ENCODE measurements at regions not wholly inside any gene's neighbourhood (a gene's known extent, or its start where the extent isn't known, plus 50 kb on each side); places are given as distances from the start of the nearest gene placed in this dataset.
"Not testable (repeated sequence)": the region's sequence is repeated elsewhere in the genome, so short reads cannot be mapped to it uniquely, and the experiment has no call there.

DNA sequence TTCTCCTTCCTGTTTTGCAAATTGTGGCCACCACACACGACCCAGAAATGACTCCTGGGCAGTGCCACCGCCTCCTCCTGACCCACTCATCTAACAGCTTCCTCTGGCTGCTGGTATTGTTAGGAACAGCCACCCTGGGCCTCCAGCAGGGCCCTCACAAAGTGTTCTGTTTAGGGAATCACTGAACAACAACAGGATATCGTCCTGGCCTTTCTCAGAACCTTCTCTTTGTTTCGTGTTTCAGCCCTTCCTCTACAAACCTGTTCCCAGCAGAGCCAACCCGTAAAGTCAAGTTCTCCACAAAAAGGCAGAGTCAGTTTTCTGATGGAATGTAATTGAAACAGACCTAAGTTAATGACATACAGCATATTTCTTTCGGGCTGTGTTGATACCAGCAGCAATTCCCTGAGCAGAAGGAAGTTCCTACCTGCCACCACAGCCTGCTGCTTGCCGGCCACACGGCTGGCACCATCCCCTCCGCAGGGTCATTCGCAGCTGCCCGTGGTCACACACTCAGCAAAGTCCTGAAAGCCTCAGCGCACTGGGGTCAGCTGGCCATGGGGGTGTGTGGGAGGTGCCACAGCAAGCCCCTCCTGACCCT lies 91.7 kb upstream of the PITRM1 start:
- no peak for DNase-seq (ENCODE audit: low spot score)

- DNase-seq (ENCODE audit: low spot score), result no peak
Measured at GRCh38 chr10:3263747-3264146, 91.2 kb upstream of the PITRM1 start.

DNA sequence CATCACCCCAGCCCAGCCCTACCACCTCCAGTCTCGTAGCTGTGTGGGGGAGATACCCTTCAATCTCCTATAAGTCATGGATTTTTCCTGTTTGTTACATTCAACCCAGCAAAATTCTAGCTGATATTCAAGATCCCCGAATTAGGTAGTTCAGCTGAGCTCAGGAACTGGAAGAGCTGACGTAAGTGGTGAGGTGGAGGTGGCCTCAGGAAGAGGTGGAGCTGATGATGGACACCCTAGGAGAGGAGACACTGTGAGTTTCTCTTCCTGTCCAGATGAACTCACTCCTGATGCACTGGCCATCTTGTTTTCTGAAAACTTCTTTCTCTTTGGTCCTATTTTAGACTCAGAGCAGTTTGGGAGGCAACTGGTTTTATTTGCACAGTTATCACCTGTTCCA lies 90.5 kb upstream of the PITRM1 start:
- DNase-seq (ENCODE audit: low spot score), result no peak

GRCh38 chr10:3261921-3262320 lies 89.3 kb upstream of the PITRM1 start:
- DNase-seq (ENCODE audit: low spot score), result no peak

- no peak for DNase-seq (ENCODE audit: low spot score)
Measured at GRCh38 chr10:3260066-3260834, 87.7 kb upstream of the PITRM1 start.

DNA sequence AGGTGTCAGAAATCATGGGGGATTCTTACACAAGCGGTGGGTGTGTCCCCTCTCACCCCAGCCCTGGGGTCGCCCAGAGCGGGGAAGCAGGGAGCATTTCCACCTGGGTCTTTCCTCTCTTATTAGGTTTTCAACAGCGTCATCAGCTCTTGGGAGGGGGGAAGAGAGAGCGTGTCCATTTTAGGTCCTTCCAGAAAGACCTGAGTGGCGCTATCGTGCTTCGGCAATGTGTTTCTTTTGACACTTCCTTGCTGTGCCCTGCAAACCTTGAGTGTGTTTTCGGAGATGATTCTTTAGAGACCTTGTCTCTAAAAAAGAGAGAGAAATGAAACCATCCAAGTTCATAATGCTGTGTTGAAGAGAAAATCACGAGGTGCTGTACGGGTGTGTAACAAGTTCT lies 86.9 kb upstream of the PITRM1 start:
- DNase-seq (ENCODE audit: low spot score), result no peak

GRCh38 chr10:3258394-3258793 lies 85.8 kb upstream of the PITRM1 start:
- DNase-seq (ENCODE audit: low spot score), result no peak

GRCh38 chr10:3255616-3256015 lies 83.0 kb upstream of the PITRM1 start:
- no peak for DNase-seq (ENCODE audit: low spot score)

DNA sequence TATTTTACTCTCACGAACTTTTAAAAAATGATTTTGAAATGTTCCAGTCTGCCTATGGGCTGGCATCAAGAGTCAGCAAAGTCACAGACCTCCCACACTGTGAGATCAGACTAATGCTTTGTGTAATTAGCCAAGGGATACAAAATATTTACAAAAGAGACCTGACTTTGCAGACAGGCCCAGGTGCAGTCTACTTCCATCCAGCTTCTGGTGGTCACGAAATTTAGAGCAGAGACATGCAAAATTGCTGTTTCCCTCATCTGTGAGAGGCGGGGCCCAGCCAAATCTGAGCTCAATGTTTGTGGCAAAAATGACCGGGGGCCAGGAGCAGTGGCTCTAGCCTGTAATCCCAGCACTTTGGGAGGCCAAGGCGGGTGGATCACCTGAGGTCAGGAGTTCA lies 82.5 kb upstream of the PITRM1 start:
- DNase-seq (ENCODE audit: low spot score), result no peak

GRCh38 chr10:3253974-3254373 lies 81.4 kb upstream of the PITRM1 start:
- not testable (repeated sequence) for DNase-seq (ENCODE audit: low spot score)

GRCh38 chr10:3251172-3251571 lies 78.6 kb upstream of the PITRM1 start:
- no peak for DNase-seq (ENCODE audit: low spot score)

- no peak for DNase-seq (ENCODE audit: low spot score)
Measured at GRCh38 chr10:3249307-3249889, 76.8 kb upstream of the PITRM1 start.

- peak; percentile 19 for DNase-seq (ENCODE audit: low spot score)
Measured at GRCh38 chr10:3248526-3249306, 76.1 kb upstream of the PITRM1 start.

DNA sequence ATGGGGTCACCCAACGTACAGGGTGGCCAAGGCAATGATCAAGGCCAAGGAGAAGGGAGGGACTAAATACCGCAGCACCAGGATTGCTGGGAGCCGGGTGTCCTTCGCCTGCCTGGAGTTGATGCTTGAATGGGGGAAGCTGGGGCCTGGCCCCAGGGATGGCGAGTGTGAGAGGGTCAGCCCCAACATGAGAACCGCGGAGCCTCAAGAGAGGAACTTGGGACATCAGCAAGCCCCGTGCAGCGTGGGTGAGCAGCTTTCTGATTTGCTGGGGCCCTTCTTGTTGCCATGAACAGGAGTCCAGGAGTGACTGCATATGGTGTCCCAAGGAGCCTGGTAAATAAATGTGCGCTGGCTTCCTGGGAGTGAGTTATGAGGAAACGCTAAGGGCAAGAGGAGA lies 72.8 kb upstream of the PITRM1 start:
- no peak for DNase-seq (ENCODE audit: low spot score)

DNA sequence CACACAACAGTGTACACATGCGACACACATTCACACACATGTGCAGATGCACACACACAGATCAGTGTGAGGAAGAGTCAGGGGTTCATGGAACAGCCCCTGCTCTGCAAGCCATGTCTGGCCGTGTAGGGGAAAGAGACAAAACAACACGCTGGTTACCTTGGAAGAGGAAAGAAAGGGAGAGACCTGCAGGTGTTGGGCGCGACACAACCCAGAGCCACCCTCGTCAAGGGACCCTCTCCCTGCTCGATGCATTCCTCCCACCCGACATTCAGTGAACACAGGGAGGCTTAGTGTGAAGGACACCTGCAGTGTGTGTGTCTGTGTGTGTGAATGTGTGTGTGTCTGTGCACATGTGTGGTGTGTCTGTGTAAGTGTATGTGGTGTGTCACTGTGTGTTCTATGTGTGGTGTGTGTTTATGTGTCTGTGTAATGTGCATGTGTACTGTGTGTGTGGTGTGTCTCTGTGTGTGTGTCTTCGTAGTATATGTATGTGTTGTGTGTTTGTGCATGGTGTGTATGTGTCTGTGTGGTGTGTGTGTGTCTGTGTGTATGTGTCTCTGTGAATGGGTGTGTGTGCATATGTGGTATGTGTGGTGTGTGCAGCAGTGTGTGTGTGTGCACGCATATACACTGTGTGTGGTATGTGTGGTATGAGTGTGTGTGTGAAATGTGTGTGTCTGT lies 69.5 kb upstream of the PITRM1 start:
- DNase-seq (ENCODE audit: low spot score), result no peak

DNA sequence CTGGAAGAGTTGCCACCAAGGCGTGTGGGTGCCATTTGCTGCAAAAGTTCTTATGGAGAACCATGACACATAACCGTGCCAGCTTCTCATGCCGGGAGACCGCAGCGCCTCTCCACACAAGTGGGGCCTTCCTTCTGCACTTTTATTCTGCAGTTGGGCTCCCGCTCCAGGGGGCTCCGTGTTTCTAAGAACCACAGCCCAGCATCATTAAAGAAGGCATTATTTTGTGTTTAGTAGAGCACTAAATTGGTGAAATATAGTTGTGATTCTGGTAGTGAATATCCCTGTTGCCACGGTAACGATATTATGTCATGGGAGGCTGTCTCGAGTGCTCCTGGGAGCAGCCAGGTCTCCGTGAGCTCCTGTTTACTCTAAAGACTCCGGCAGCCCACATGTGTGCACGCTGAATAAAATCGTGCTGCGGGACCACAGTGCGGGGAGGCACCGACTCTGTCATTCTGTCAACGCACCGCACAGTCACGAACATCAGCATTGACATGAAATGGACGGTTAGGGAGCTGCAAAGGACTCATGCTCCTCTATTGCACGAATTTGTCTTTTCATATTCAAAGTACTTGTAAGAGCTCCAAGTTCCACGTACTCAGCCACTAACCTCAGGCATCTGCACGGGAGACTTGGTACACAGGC lies 68.8 kb upstream of the PITRM1 start:
- DNase-seq (ENCODE audit: low spot score), result no peak

GRCh38 chr10:3239920-3240894 lies 67.6 kb upstream of the PITRM1 start:
- no peak for DNase-seq (ENCODE audit: low spot score)

GRCh38 chr10:3239066-3239919 lies 66.7 kb upstream of the PITRM1 start:
- peak; percentile 75 for DNase-seq (ENCODE audit: low spot score)

- DNase-seq (ENCODE audit: low spot score), result no peak
Measured at GRCh38 chr10:3238115-3238871, 65.7 kb upstream of the PITRM1 start.

All from CD4-positive, alpha-beta T cell treated with Interleukin-2 at 100 ng/mL for 4 hours (primary cell).